ENCODE measurements at regions not wholly inside any gene's neighbourhood (a gene's known extent, or its start where the extent isn't known, plus 50 kb on each side); places are given as distances from the start of the nearest gene placed in this dataset.

- Mint-ChIP-seq H3K27ac (no peak overlapping the region), H3K4me3 (no peak overlapping the region), H3K4me1 (ENCODE audit: unreplicated experiment) (no peaks in the 10 kb centered on the region), H3K27me3 (no peaks in the 10 kb centered on the region), H3K36me3 (no peaks in the 10 kb centered on the region), H3K9me3 (peaks cover 2% of the 10 kb centered on the region)
- no peak for TF ChIP-seq CTCF (conservative IDR thresholded peaks at IDR 0.05)
- DNase-seq (ENCODE audit: extremely low spot score, unreplicated experiment), result no peak
These were observed 160.3 kb upstream of the SEMA3A start for GRCh38 chr7:84354866-84355265.

GRCh38 chr7:84354030-84354429 lies 159.4 kb upstream of the SEMA3A start:
- H3K27ac Mint-ChIP-seq, result no peak overlapping the region
- no peaks in the 10 kb centered on the region for H3K27me3 Mint-ChIP-seq
- TF ChIP-seq CTCF (conservative IDR thresholded peaks at IDR 0.05), result no peak
- peaks cover 11% of the 10 kb centered on the region for H3K9me3 Mint-ChIP-seq
- no peaks in the 10 kb centered on the region for H3K4me1 Mint-ChIP-seq (ENCODE audit: unreplicated experiment)
- no peak overlapping the region for H3K4me3 Mint-ChIP-seq
- no peak for DNase-seq (ENCODE audit: extremely low spot score, unreplicated experiment)
- no peaks in the 10 kb centered on the region for H3K36me3 Mint-ChIP-seq

GRCh38 chr7:84339306-84339705 lies 144.7 kb upstream of the SEMA3A start:
- H3K27me3 Mint-ChIP-seq, result no peaks in the 10 kb centered on the region

GRCh38 chr7:84337429-84337828 lies 142.8 kb upstream of the SEMA3A start:
- H3K36me3 Mint-ChIP-seq, result peaks cover 6% of the 10 kb centered on the region
- no peak for TF ChIP-seq CTCF (conservative IDR thresholded peaks at IDR 0.05)
- no peaks in the 10 kb centered on the region for H3K9me3 Mint-ChIP-seq
- no peaks in the 10 kb centered on the region for H3K27me3 Mint-ChIP-seq
- no peak for DNase-seq (ENCODE audit: extremely low spot score, unreplicated experiment)
- no peak overlapping the region for H3K4me3 Mint-ChIP-seq
- H3K27ac Mint-ChIP-seq, result no peak overlapping the region
- H3K4me1 Mint-ChIP-seq (ENCODE audit: unreplicated experiment), result no peaks in the 10 kb centered on the region

More at GRCh38 chr7:84339306-84339705, 144.7 kb upstream of the SEMA3A start:
- H3K9me3 Mint-ChIP-seq, result no peaks in the 10 kb centered on the region
- no peak for TF ChIP-seq CTCF (conservative IDR thresholded peaks at IDR 0.05)
- no peak for DNase-seq (ENCODE audit: extremely low spot score, unreplicated experiment)
- no peak overlapping the region for H3K4me3 Mint-ChIP-seq
- peaks cover 3% of the 10 kb centered on the region for H3K36me3 Mint-ChIP-seq
- H3K27ac Mint-ChIP-seq, result no peak overlapping the region
- no peaks in the 10 kb centered on the region for H3K4me1 Mint-ChIP-seq (ENCODE audit: unreplicated experiment)

GRCh38 chr7:84336766-84337165 lies 142.2 kb upstream of the SEMA3A start:
- Mint-ChIP-seq H3K36me3 (peaks cover 6% of the 10 kb centered on the region), H3K27ac (no peak overlapping the region), H3K4me1 (ENCODE audit: unreplicated experiment) (peaks cover 2% of the 10 kb centered on the region), H3K27me3 (no peaks in the 10 kb centered on the region), H3K9me3 (no peaks in the 10 kb centered on the region), H3K4me3 (no peak overlapping the region)
- TF ChIP-seq CTCF (conservative IDR thresholded peaks at IDR 0.05), result no peak
- no peak for DNase-seq (ENCODE audit: extremely low spot score, unreplicated experiment)

- TF ChIP-seq CTCF (conservative IDR thresholded peaks at IDR 0.05), result no peak
- no peak overlapping the region for H3K4me3 Mint-ChIP-seq
- H3K9me3 Mint-ChIP-seq, result no peaks in the 10 kb centered on the region
- H3K4me1 Mint-ChIP-seq (ENCODE audit: unreplicated experiment), result peaks cover 7% of the 10 kb centered on the region
- H3K27me3 Mint-ChIP-seq, result no peaks in the 10 kb centered on the region
- no peak for DNase-seq (ENCODE audit: extremely low spot score, unreplicated experiment)
- H3K36me3 Mint-ChIP-seq, result peaks cover 6% of the 10 kb centered on the region
- no peak overlapping the region for H3K27ac Mint-ChIP-seq
These were observed 141.7 kb upstream of the SEMA3A start for GRCh38 chr7:84336303-84336702.

Data from type B pancreatic cell (in vitro differentiated cells).